HUES64 (cell line): ENCODE measurements at regions not wholly inside any gene's neighbourhood (a gene's known extent, or its start where the extent isn't known, plus 50 kb on each side); places are given as distances from the start of the nearest gene placed in this dataset.
"Not testable (repeated sequence)": the region's sequence is repeated elsewhere in the genome, so short reads cannot be mapped to it uniquely, and the experiment has no call there.

Source experiments
- H3K27ac ChIP-seq: 2 replicates; pipeline ENCODE4 v1.7.0; 2013; ENCODE audit warnings: low read depth, low read length, inconsistent platforms
- H3K27me3 ChIP-seq: 2 replicates; pipeline ENCODE4 v1.6.1; 2013; ENCODE audit warnings: mild to moderate bottlenecking, low read length; ENCODE audit not compliant: insufficient read depth
- H3K36me3 ChIP-seq: 2 replicates; pipeline ENCODE4 v1.6.1; 2013; ENCODE audit warnings: mild to moderate bottlenecking, low read length; ENCODE audit not compliant: insufficient read depth
- H3K4me1 ChIP-seq: 2 replicates; pipeline ENCODE4 v1.6.1; 2013; ENCODE audit warnings: mild to moderate bottlenecking, low read length, moderate library complexity; ENCODE audit not compliant: insufficient read depth
- H3K4me3 ChIP-seq: 2 replicates; pipeline ENCODE4 v1.5.1; 2013; ENCODE audit warnings: mild to moderate bottlenecking, low read length, moderate library complexity
- H3K9ac ChIP-seq: 2 replicates; pipeline ENCODE4 v1.6.1; 2013; ENCODE audit warnings: mild to moderate bottlenecking, low read depth, low read length
- H3K9me3 ChIP-seq: 2 replicates; pipeline ENCODE4 v1.6.1; 2013; ENCODE audit warnings: low read depth, low read length; ENCODE audit not compliant: insufficient read depth
- WGBS: fragments of 150-250, 120-280 bp; methylation state at CpG from one replicate; pipeline ENCODE4 v1.1.7; 2013; ENCODE audit warnings: missing lambda C conversion rate; 5-methylcytosine and 5-hydroxymethylcytosine counted together

GRCh38 chr7:27434756-27435400, 192.3 kb downstream of the EVX1 start:
- Histone ChIP-seq H3K9me3 (no peaks in the 10 kb centered on the region), H3K9ac (no peak overlapping the region), H3K4me1 (peaks cover 18% of the 10 kb centered on the region), H3K4me3 (no peak overlapping the region), H3K27ac (no peak overlapping the region), H3K36me3 (no peaks in the 10 kb centered on the region), H3K27me3 (no peaks in the 10 kb centered on the region)
- 82% methylated on average over 5 of the region's 5 CpGs for WGBS

DNA sequence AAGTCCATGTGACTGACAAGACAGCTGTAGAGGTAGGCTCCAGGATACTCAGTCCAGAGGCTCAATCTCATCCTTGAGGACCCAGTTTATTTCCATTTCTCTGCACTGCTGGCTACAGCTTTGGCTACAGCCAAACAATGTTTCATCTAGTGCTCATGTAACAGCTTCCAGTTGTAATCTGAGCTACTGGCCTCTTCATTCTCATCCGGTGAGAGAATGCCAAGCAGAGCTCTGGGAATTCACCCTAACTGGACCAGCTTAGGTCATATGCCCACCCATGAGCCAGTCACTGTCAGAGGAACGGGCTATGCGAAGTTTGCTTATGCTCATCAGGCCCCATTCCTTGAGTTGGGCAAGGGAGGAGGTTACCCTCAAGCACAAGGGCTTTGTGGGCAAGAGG, 192.9 kb downstream of the EVX1 start:
- H3K9me3 ChIP-seq, result no peaks in the 10 kb centered on the region
- H3K27ac ChIP-seq, result no peak overlapping the region
- H3K36me3 ChIP-seq, result no peaks in the 10 kb centered on the region
- WGBS, result 59% methylated on average over 3 of the region's 3 CpGs
- no peak overlapping the region for H3K4me3 ChIP-seq
- no peak overlapping the region for H3K9ac ChIP-seq
- no peaks in the 10 kb centered on the region for H3K27me3 ChIP-seq
- H3K4me1 ChIP-seq, result peaks cover 18% of the 10 kb centered on the region

DNA sequence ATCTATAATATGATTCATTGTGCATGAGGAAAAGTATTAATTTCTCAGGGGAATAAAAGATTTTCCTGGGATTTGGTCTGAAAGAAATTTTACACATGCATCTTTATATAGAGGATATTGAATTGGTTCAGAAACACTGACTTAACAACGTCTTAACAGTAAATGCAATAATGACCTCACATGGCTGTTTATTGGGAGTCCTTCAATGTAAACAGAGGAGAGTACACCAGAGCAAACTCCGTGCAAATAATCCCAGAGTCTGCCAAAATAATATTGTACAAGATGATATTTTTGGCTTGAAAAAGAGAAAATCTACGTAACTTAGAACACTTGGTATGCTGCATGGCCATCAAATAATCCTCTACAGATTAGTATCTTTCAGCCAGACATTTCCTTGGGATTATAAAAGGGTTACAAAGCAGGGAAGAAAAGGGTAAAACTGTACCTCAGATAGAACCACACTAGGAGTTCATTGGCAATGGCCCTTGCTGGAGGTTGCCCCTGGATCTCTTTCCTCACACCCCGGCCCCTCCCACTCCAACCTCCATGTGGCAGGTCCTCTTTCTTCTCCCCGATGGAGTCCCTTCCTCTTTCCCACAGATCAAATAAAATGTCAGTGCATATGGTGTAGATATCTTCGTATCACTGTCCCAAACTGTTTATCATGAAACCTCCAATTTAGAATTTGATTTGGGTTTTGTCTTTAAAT, 196.4 kb downstream of the EVX1 start:
- H3K9me3 ChIP-seq, result no peaks in the 10 kb centered on the region
- H3K27ac ChIP-seq, result no peak overlapping the region
- H3K27me3 ChIP-seq, result no peaks in the 10 kb centered on the region
- no peak overlapping the region for H3K9ac ChIP-seq
- WGBS, result 95% methylated on average over 4 of the region's 6 CpGs
- no peak overlapping the region for H3K4me3 ChIP-seq
- peaks cover 2% of the 10 kb centered on the region; the same call in 1 of the 2 replicates for H3K4me1 ChIP-seq
- no peaks in the 10 kb centered on the region for H3K36me3 ChIP-seq

- Histone ChIP-seq H3K27me3 (no peaks in the 10 kb centered on the region), H3K36me3 (no peaks in the 10 kb centered on the region), H3K27ac (no peak overlapping the region), H3K4me1 (no peaks in the 10 kb centered on the region), H3K4me3 (no peak overlapping the region), H3K9me3 (no peaks in the 10 kb centered on the region), H3K9ac (no peak overlapping the region)
These were observed 199.9 kb downstream of the EVX1 start for GRCh38 chr7:27442455-27442854.

DNA sequence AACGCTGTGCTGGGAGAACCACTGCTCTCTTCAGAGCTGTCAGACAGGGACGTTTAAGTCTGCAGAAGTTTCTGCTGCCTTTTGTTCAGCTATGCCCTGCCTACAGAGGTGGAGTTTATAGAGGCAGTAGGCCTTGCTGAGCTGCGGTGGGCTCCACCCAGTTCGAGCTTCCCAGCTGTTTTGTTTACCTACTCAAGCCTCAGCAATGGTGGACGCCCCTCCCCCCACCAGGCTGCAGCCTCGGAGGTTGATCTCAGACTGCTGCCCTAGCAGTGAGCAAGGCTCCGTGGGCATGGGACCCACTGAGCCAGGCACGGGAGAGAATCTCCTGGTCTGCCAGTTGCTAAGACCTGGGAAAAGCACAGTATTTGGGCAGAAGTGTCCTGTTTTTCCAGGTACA, 206.4 kb downstream of the EVX1 start:
- peak overlapping the region; percentile 60; the same call in 1 of the 2 replicates for H3K9ac ChIP-seq
- not testable (repeated sequence) for H3K9me3 ChIP-seq, H3K36me3 ChIP-seq, H3K27me3 ChIP-seq, H3K27ac ChIP-seq
- peak overlapping the region; percentile 48 for H3K4me3 ChIP-seq
- WGBS, result 10% methylated on average over 8 of the region's 8 CpGs
- H3K4me1 ChIP-seq, result peaks cover 14% of the 10 kb centered on the region

DNA sequence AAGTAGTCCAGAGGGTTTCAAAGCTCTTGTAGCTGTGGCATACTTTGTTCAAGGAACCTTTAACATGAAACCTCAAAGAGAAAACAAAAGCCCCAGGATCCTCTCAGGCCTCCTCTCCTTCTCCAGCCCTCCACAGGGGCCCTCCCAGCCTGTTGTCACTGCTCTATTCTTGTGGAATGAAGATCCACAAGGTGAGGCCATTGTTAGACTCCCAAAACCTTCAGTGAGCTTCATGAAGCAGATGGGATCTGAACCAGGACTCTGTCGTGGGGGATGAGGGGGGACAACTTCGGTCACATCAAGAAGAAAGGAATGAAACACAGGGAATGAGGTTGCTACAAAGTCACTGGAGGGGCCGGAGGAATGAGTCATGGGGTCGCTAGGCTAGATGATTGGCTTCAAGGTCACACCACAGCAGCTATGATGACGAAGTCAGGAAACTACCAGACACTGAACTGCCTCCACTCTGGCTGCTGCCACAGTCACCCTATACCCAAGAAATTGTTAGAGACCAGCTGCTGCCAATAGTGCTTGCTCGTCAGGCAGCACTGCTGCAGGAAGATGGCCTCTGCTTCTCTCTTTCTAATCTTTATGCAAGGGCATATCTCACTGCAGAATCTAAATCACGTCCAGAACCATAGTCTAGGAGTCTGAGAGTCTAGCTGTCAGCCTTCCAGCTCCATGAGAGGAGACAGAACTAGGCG, 208.8 kb downstream of the HIBADH start:
- no peaks in the 10 kb centered on the region for H3K36me3 ChIP-seq
- H3K27me3 ChIP-seq, result no peaks in the 10 kb centered on the region
- no peak overlapping the region for H3K4me3 ChIP-seq
- no peaks in the 10 kb centered on the region for H3K9me3 ChIP-seq
- no peak overlapping the region for H3K9ac ChIP-seq
- H3K4me1 ChIP-seq, result peaks cover 13% of the 10 kb centered on the region
- WGBS, result 82% methylated on average over 8 of the region's 8 CpGs
- H3K27ac ChIP-seq, result no peak overlapping the region

DNA sequence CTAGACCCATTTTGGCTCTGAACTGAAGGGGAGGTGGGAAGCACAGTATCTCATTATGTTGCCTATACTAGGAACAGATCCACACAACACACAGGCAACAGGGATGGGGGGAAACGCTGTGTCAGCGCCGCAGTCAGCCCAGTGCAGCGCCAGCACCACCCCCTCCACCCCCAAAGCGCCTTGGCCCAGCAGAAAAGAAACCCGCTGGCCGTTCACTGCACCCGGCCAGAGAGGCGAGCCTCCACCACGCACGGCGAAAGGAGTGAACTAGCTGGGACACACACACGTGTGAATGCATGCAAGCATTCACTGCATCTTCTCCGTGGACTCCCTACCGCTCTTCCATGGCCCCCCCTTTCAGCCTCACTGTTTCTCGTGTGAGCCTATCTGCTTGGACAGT, 205.6 kb downstream of the HIBADH start:
- H3K36me3 ChIP-seq, H3K4me3 ChIP-seq, H3K9ac ChIP-seq, H3K27me3 ChIP-seq, H3K4me1 ChIP-seq, H3K27ac ChIP-seq, H3K9me3 ChIP-seq: not testable (repeated sequence)
- WGBS, result 91% methylated on average over 12 of the region's 16 CpGs

- not testable (repeated sequence) for H3K27me3 ChIP-seq, H3K27ac ChIP-seq, H3K4me1 ChIP-seq, H3K4me3 ChIP-seq, H3K9me3 ChIP-seq, H3K9ac ChIP-seq, H3K36me3 ChIP-seq
- WGBS, result 95% methylated on average over 30 of the region's 35 CpGs
These were observed 204.8 kb downstream of the HIBADH start for GRCh38 chr7:27457603-27458565.

- no peak overlapping the region for H3K27ac ChIP-seq
- H3K9me3 ChIP-seq, result no peaks in the 10 kb centered on the region
- peaks cover 1% of the 10 kb centered on the region; the same call in 1 of the 2 replicates for H3K4me1 ChIP-seq
- H3K9ac ChIP-seq, result no peak overlapping the region
- H3K36me3 ChIP-seq, result no peaks in the 10 kb centered on the region
- no peak overlapping the region for H3K4me3 ChIP-seq
- no peaks in the 10 kb centered on the region for H3K27me3 ChIP-seq
- 91% methylated on average over 4 of the region's 4 CpGs for WGBS
These were observed 203.5 kb downstream of the HIBADH start for GRCh38 chr7:27459021-27459730.

GRCh38 chr7:27459731-27460053, 203.0 kb downstream of the HIBADH start:
- H3K4me3 ChIP-seq, result no peak overlapping the region
- H3K4me1 ChIP-seq, result no peaks in the 10 kb centered on the region
- H3K27ac ChIP-seq, result no peak overlapping the region
- no peaks in the 10 kb centered on the region for H3K27me3 ChIP-seq
- H3K9me3 ChIP-seq, result no peaks in the 10 kb centered on the region
- no peaks in the 10 kb centered on the region for H3K36me3 ChIP-seq
- 98% methylated on average over 2 of the region's 2 CpGs for WGBS
- H3K9ac ChIP-seq, result no peak overlapping the region
